Heart left ventricle (tissue), 16 donors: ENCODE measurements at regions not wholly inside any gene's neighbourhood (a gene's known extent, or its start where the extent isn't known, plus 50 kb on each side); places are given as distances from the start of the nearest gene placed in this dataset.
A peak's percentile ranks its signal among the peaks of the same experiment; 100 is the strongest.

Experiments
- ATAC-seq, 4 donors: fragments of 200-7000 bp; cut with Tn5 transposase; one replicate each; pipeline ENCODE4 v1.9.1; 2020 to 2022; ENCODE audit warnings: moderate library complexity in 4 of 4, mild to moderate bottlenecking in 3 of 4, moderate number of reproducible peaks in 1 of 4
- DNase-seq, 5 donors: peaks; one replicate each; pipeline ENCODE4 v3.0.0-alpha.2; 2020
- H3K27ac ChIP-seq, 12 donors: fragments of 200-600 bp; sonication (generic) in 4 of 12; one replicate each; pipeline versions ENCODE4 v1.5.0 to v1.8.0; 2016 to 2022; ENCODE audit warnings: mild to moderate bottlenecking in 2 of 12
- H3K27me3 ChIP-seq, 9 donors: fragments of 200-600 bp; sonication (generic) in 2 of 9; one replicate each; pipeline versions ENCODE4 v1.5.1 to v1.8.0; 2016 to 2022; ENCODE audit warnings: mild to moderate bottlenecking in 3 of 9
- H3K36me3 ChIP-seq, 9 donors: fragments of 200-600 bp; sonication (generic) in 2 of 9; one replicate each; pipeline versions ENCODE4 v1.5.0 to v1.8.0; 2018 to 2022; ENCODE audit warnings: mild to moderate bottlenecking in 2 of 9
- H3K4me1 ChIP-seq, 12 donors: fragments of 200-600 bp; sonication (generic) in 4 of 12; one replicate each; pipeline versions ENCODE4 v1.5.0 to v1.8.0; 2016 to 2022; ENCODE audit warnings: mild to moderate bottlenecking in 3 of 12
- H3K4me3 ChIP-seq, 12 donors: fragments of 200-600 bp; sonication (generic) in 4 of 12; one replicate each; pipeline versions ENCODE4 v1.5.0 to v1.8.0; 2017 to 2022; ENCODE audit warnings: mild to moderate bottlenecking in 9 of 12, moderate library complexity in 4 of 12
- H3K9me3 ChIP-seq, 12 donors: fragments of 200-600 bp; sonication (generic) in 4 of 12; one replicate each; pipeline versions ENCODE4 v1.5.0 to v1.8.0; 2016 to 2022; ENCODE audit warnings: mild to moderate bottlenecking in 1 of 12
- CTCF ChIP-seq, 12 donors: fragments of 200-600 bp; sonication (generic) in 4 of 12; IDR thresholded peaks; one replicate each; pipeline versions ENCODE4 v1.5.0 to v1.8.0; 2018 to 2022; ENCODE audit warnings: antibody characterized with exemption in 12 of 12, mild to moderate bottlenecking in 5 of 12
- POLR2A ChIP-seq, 2 donors: fragments of 450-650 bp; IDR thresholded peaks; one replicate each; pipeline ENCODE4 v1.6.1; 2017; ENCODE audit warnings: antibody characterized with exemption in 2 of 2, mild to moderate bottlenecking in 2 of 2, moderate library complexity in 2 of 2
- WGBS, 4 donors: extraction: QIAGEN DNeasy Blood & Tissue Kit in 2 of 4; methylation state at CpG; one replicate each; pipeline versions ENCODE4 v1.1.5 to v1.1.7; 2013 to 2018; 5-methylcytosine and 5-hydroxymethylcytosine counted together
- intact Hi-C, 10 donors: fragments of 100-400 bp; cut with DNase I; formaldehyde crosslinking; loops; one replicate each; pipeline versions ENCODE4 v1.11.1 to v1.14.2; 2022
- donor health status: ischemic (EF 13 %, LVEDD 7.1; RV severe dilation, severe dysfunction).
- donor health status: healthy with polysubstance abuse.
- donor health status: DM: no; HTN: yes; CAD: no.
- donor health status: DM: no; HTN: no; CAD: no.
- donor health status: ischemic (EF 25% LVEDD 6.9; RV normal size, moderate dysfunction).
- donor health status: ischemic (EF 25% LVEDD 5.7; RV mildly dilated, moderate dysfunction).
- donor health status: healthy.
- donor health status: DM: yes; HTN: yes; CAD: no.
- donor health status: ischemic (EF 35%, LVEDD 5.7; RV mildly dilated, moderate dysfunction).
- donor health status: nonischemic (EF 11% LVEDD 7.7; RV severe dilation, severe dysfunction).
- donor health status: DM: yes; HTN: yes; CAD: no.
- donor health status: PGD.
- donor health status: ischemic (EF 29% LVEDD 5.4; RV normal size, mild dysfunction).
- donor health status: nonischemic (EF 23%, LVEDD 6.1; RV moderate dilation, normal function).

GRCh38 chr1:30377230-30378002 lies 346.0 kb downstream of the MATN1 start:
- Histone ChIP-seq H3K27ac (no peak overlapping the region), H3K36me3 (no peaks in the 10 kb centered on the region), H3K4me3 (no peak overlapping the region), H3K9me3 (no peaks in the 10 kb centered on the region), H3K4me1 (peaks cover 0 to 6% (median 0%) of the 10 kb centered on the region in 12 donors), H3K27me3 (peaks cover 0 to 45% (median 0%) of the 10 kb centered on the region in 9 donors)
- intact Hi-C loops, result loop anchor here in 2 of 10 donors (5.0 to 10.0 kb wide), 3 partner anchors 263 to 1140 kb away; partner anchors contain the start of gene PTPRU (in 1 of the 2)
- no peak for DNase-seq
- WGBS, 4 donors, result 54 to 64% (median 60%) methylated on average over 9 to 11 of the region's 11 CpGs
- TF ChIP-seq POLR2A (IDR thresholded peaks at IDR 0.05) (no peak), CTCF (IDR thresholded peaks at IDR 0.05) (no peak)
- ATAC-seq, result no peak

- intact Hi-C loops, result loop anchor here in 2 of 10 donors (5.0 to 10.0 kb wide), 3 partner anchors 261 to 1139 kb away; partner anchors contain the start of gene PTPRU (in 1 of the 2)
- no peaks in the 10 kb centered on the region for H3K36me3 ChIP-seq
- H3K4me3 ChIP-seq, result no peak overlapping the region
- DNase-seq, result peak in 1 of 5 donors; percentile 6
- H3K4me1 ChIP-seq, result peaks cover 0 to 6% (median 0%) of the 10 kb centered on the region in 12 donors
- H3K27me3 ChIP-seq, result peaks cover 0 to 51% (median 3%) of the 10 kb centered on the region in 9 donors
- WGBS, 4 donors, result 68 to 76% (median 73%) methylated on average over 7 of the region's 7 CpGs
- no peak for ATAC-seq
- no peak overlapping the region for H3K27ac ChIP-seq
- H3K9me3 ChIP-seq, result no peaks in the 10 kb centered on the region
- TF ChIP-seq CTCF (IDR thresholded peaks at IDR 0.05) (no peak), POLR2A (IDR thresholded peaks at IDR 0.05) (no peak)
These were observed 347.2 kb downstream of the MATN1 start for GRCh38 chr1:30376054-30376697.

- no peak for TF ChIP-seq POLR2A (IDR thresholded peaks at IDR 0.05)
- no peak for TF ChIP-seq CTCF (IDR thresholded peaks at IDR 0.05)
- 55 to 66% (median 64%) methylated on average over 7 of the region's 7 CpGs for WGBS, 4 donors
- no peaks in the 10 kb centered on the region for H3K36me3 ChIP-seq
- ATAC-seq, result no peak
- no peak overlapping the region for H3K27ac ChIP-seq
- H3K4me3 ChIP-seq, result no peak overlapping the region
- peaks cover 0 to 4% (median 0%) of the 10 kb centered on the region in 12 donors for H3K4me1 ChIP-seq
- H3K27me3 ChIP-seq, result peaks cover 0 to 53% (median 3%) of the 10 kb centered on the region in 9 donors
- DNase-seq, result no peak
- intact Hi-C loops, result loop anchor here in 2 of 10 donors (5.0 to 10.0 kb wide), 3 partner anchors 260 to 1138 kb away; partner anchors contain the start of gene PTPRU (in 1 of the 2)
- H3K9me3 ChIP-seq, result no peaks in the 10 kb centered on the region
These were observed 348.2 kb downstream of the MATN1 start for GRCh38 chr1:30375156-30375555.
